ENCODE measurements at regions not wholly inside any gene's neighbourhood (a gene's known extent, or its start where the extent isn't known, plus 50 kb on each side); places are given as distances from the start of the nearest gene placed in this dataset.

- TF ChIP-seq EZH2phosphoT487 (IDR thresholded peaks at IDR 0.05; ENCODE audit: borderline replicate concordance, low read depth, low read length) (no peak), CTCF (conservative IDR thresholded peaks at IDR 0.05; ENCODE audit: low read length) (no peak)
Measured at GRCh38 chrX:88621278-88621677, 125.7 kb upstream of the CPXCR1 start.
